Tibial artery (tissue), 4 donors: ENCODE measurements at regions not wholly inside any gene's neighbourhood (a gene's known extent, or its start where the extent isn't known, plus 50 kb on each side); places are given as distances from the start of the nearest gene placed in this dataset.
"Not testable (repeated sequence)": the region's sequence is repeated elsewhere in the genome, so short reads cannot be mapped to it uniquely, and the experiment has no call there.

ENCODE experiments used
- DNase-seq, 2 donors: peaks; one replicate each; pipeline ENCODE4 v3.0.0-alpha.2; 2019
- H3K27ac ChIP-seq, 2 donors: fragments of 200-600 bp; sonication (generic) in 1 of 2; 1 replicate in 1 of 2; 2 replicates in 1 of 2; pipeline ENCODE4 v1.5.1; 2018 to 2019; ENCODE audit warnings: mild to moderate bottlenecking in 1 of 2
- H3K27me3 ChIP-seq, 2 donors: fragments of 200-600 bp; sonication (generic) in 1 of 2; one replicate each; pipeline versions ENCODE4 v1.5.1 to v1.6.0; 2016 to 2019
- H3K36me3 ChIP-seq, 3 donors: fragments of 200-600 bp; sonication (generic) in 2 of 3; one replicate each; pipeline ENCODE4 v1.5.1; 2016 to 2019; ENCODE audit warnings: mild to moderate bottlenecking in 2 of 3
- H3K4me1 ChIP-seq, 4 donors: fragments of 200-600 bp; sonication (generic) in 2 of 4; 1 replicate in 3 of 4; 2 replicates in 1 of 4; pipeline ENCODE4 v1.5.1; 2016 to 2019
- H3K4me3 ChIP-seq, 2 donors: fragments of 200-600 bp; sonication (generic) in 1 of 2; 1 replicate in 1 of 2; 2 replicates in 1 of 2; pipeline ENCODE4 v1.5.1; 2018 to 2019; ENCODE audit warnings: mild to moderate bottlenecking in 2 of 2
- H3K9me3 ChIP-seq, 3 donors: fragments of 200-600 bp; sonication (generic) in 1 of 3; one replicate each; pipeline ENCODE4 v1.5.1; 2016 to 2019
- CTCF ChIP-seq, 2 experiments: fragments of 200-600 bp in 1 of 2; fragments of 450-650 bp in 1 of 2; IDR thresholded peaks; one replicate each; pipeline ENCODE4 v1.5.1; 2017 to 2019; ENCODE audit warnings: antibody characterized with exemption in 2 of 2, mild to moderate bottlenecking in 1 of 2, moderate library complexity in 1 of 2
- intact Hi-C: fragments of 100-400 bp; cut with DNase I; formaldehyde crosslinking; loops from one replicate; pipeline ENCODE4 v1.15.0; 2023; ENCODE audit warnings: low total_unique reads

GRCh38 chr3:110684466-110684865 is 387.1 kb upstream of the NECTIN3 start:
- DNase-seq: no peak
- no peak for TF ChIP-seq CTCF (IDR thresholded peaks at IDR 0.05)
- intact Hi-C loops: no loop called here

GRCh38 chr3:110685630-110686029 is 386.0 kb upstream of the NECTIN3 start:
- no peak for DNase-seq
- Histone ChIP-seq H3K27me3 (no peaks in the 10 kb centered on the region), H3K4me3 (no peak overlapping the region), H3K36me3 (no peaks in the 10 kb centered on the region), H3K4me1 (no peaks in the 10 kb centered on the region), H3K27ac (no peak overlapping the region), H3K9me3 (no peaks in the 10 kb centered on the region)
- TF ChIP-seq CTCF (IDR thresholded peaks at IDR 0.05): no peak
- intact Hi-C loops: no loop called here

More at GRCh38 chr3:110684466-110684865, 387.1 kb upstream of the NECTIN3 start:
- Histone ChIP-seq H3K4me1 (no peaks in the 10 kb centered on the region), H3K27me3 (no peaks in the 10 kb centered on the region), H3K9me3 (no peaks in the 10 kb centered on the region), H3K27ac (no peak overlapping the region), H3K4me3 (no peak overlapping the region), H3K36me3 (no peaks in the 10 kb centered on the region)

GRCh38 chr3:110686701-110687100 is 384.9 kb upstream of the NECTIN3 start:
- Histone ChIP-seq H3K27ac (no peak overlapping the region), H3K4me3 (no peak overlapping the region), H3K9me3 (no peaks in the 10 kb centered on the region), H3K27me3 (no peaks in the 10 kb centered on the region), H3K36me3 (no peaks in the 10 kb centered on the region), H3K4me1 (no peaks in the 10 kb centered on the region)
- no peak for TF ChIP-seq CTCF (IDR thresholded peaks at IDR 0.05)
- intact Hi-C loops: no loop called here
- DNase-seq: no peak

GRCh38 chr3:110687138-110687537 is 384.5 kb upstream of the NECTIN3 start:
- no peaks in the 10 kb centered on the region for H3K27me3 ChIP-seq
- no peak for TF ChIP-seq CTCF (IDR thresholded peaks at IDR 0.05)
- intact Hi-C loops: no loop called here
- H3K27ac ChIP-seq: no peak overlapping the region
- H3K4me3 ChIP-seq: no peak overlapping the region
- H3K4me1 ChIP-seq: no peaks in the 10 kb centered on the region
- no peak for DNase-seq
- H3K36me3 ChIP-seq: no peaks in the 10 kb centered on the region
- no peaks in the 10 kb centered on the region for H3K9me3 ChIP-seq

- no peaks in the 10 kb centered on the region for H3K36me3 ChIP-seq
- H3K4me3 ChIP-seq: no peak overlapping the region
- H3K9me3 ChIP-seq: peaks cover 0 to 3% (median 0%) of the 10 kb centered on the region in 3 donors
- TF ChIP-seq CTCF (IDR thresholded peaks at IDR 0.05): no peak
- DNase-seq: no peak
- H3K4me1 ChIP-seq: no peaks in the 10 kb centered on the region
- no peak overlapping the region for H3K27ac ChIP-seq
- H3K27me3 ChIP-seq: no peaks in the 10 kb centered on the region
- intact Hi-C loops: no loop called here
These were observed 373.7 kb upstream of the NECTIN3 start for GRCh38 chr3:110697961-110698360.

- intact Hi-C loops, H3K27ac ChIP-seq, DNase-seq: not testable (repeated sequence)
These were observed 367.3 kb upstream of the NECTIN3 start for GRCh38 chr3:110704332-110704731.

More at GRCh38 chr3:110704332-110704731, 367.3 kb upstream of the NECTIN3 start:
- not testable (repeated sequence) for H3K27me3 ChIP-seq, H3K9me3 ChIP-seq, H3K4me3 ChIP-seq, H3K36me3 ChIP-seq, H3K4me1 ChIP-seq
